ENCODE measurements at regions not wholly inside any gene's neighbourhood (a gene's known extent, or its start where the extent isn't known, plus 50 kb on each side); places are given as distances from the start of the nearest gene placed in this dataset.

DNA sequence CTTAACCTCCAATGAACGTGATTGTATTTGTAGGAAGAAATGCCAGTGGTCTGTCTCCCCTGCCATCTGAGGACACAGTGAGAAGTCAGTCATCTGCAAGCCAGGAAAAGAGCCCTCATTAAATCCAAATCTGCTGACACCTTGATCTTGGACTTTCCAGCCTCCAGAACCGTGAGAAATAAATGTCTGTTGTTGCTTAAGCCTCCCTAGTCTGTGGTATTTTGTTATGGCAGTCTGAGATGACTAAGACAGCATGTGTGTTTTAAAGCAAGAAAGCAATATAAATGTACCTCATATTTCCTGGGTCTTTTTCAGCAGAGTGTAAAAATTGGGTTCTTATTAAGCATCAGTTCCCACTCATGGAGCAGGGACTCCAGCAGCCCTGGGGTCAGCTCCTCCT is 177.9 kb upstream of the NLRP1 start:
- Histone ChIP-seq H3K4me1 (ENCODE audit: control insufficient read depth, extremely low read depth, insufficient read depth, low read length) (peaks cover 7% of the 10 kb centered on the region), H3K4me3 (ENCODE audit: control insufficient read depth in 2 of 3, extremely low read depth in 1 of 3, insufficient read depth in 2 of 3, low read depth in 1 of 3, low read length in 3 of 3) (no peak overlapping the region), H3K9me3 (ENCODE audit: control insufficient read depth, low read depth, low read length) (no peaks in the 10 kb centered on the region), H3K27ac (ENCODE audit: control insufficient read depth, insufficient read depth, low read length) (no peak overlapping the region), H3K4me2 (ENCODE audit: control insufficient read depth, extremely low read depth, insufficient read depth, low read depth, low read length) (no peak overlapping the region), H3K9me1 (ENCODE audit: control insufficient read depth, extremely low read depth, insufficient read depth, low read length) (no peaks in the 10 kb centered on the region), H4K20me1 (ENCODE audit: control insufficient read depth, extremely low read depth, insufficient read depth, low read length) (no peaks in the 10 kb centered on the region), H3K36me3 (ENCODE audit: control insufficient read depth in 2 of 2, extremely low read depth in 1 of 2, insufficient read depth in 2 of 2, low read length in 2 of 2) (no peaks in the 10 kb centered on the region), H2AFZ (ENCODE audit: control insufficient read depth, low read length) (no peak overlapping the region), H3K27me3 (ENCODE audit: control insufficient read depth, extremely low read depth, insufficient read depth, low read length) (peaks cover 66% of the 10 kb centered on the region), H3K9ac (ENCODE audit: control insufficient read depth, extremely low read depth, insufficient read depth, low read length) (no peak overlapping the region), H3K79me2 (ENCODE audit: control insufficient read depth, insufficient read depth, low read length) (no peaks in the 10 kb centered on the region)
- DNase-seq (ENCODE audit: low read depth, low spot score) (no peak), FAIRE-seq (no peak)
- dilution Hi-C loops (cut with MboI; ENCODE audit: extremely low pct_ligation_motif_present, low sequenced_read_pairs) = no loop called here
- TF ChIP-seq EZH2 (IDR thresholded peaks at IDR 0.05; ENCODE audit: low read length) = no peak
- TF ChIP-seq, protein P1, sequence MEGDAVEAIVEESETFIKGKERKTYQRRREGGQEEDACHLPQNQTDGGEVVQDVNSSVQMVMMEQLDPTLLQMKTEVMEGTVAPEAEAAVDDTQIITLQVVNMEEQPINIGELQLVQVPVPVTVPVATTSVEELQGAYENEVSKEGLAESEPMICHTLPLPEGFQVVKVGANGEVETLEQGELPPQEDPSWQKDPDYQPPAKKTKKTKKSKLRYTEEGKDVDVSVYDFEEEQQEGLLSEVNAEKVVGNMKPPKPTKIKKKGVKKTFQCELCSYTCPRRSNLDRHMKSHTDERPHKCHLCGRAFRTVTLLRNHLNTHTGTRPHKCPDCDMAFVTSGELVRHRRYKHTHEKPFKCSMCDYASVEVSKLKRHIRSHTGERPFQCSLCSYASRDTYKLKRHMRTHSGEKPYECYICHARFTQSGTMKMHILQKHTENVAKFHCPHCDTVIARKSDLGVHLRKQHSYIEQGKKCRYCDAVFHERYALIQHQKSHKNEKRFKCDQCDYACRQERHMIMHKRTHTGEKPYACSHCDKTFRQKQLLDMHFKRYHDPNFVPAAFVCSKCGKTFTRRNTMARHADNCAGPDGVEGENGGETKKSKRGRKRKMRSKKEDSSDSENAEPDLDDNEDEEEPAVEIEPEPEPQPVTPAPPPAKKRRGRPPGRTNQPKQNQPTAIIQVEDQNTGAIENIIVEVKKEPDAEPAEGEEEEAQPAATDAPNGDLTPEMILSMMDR (optimal IDR thresholded peaks at IDR 0.05 in 1 of 3, IDR thresholded peaks at IDR 0.05 in 1 of 3, conservative IDR thresholded peaks at IDR 0.05 in 1 of 3; ENCODE audit: extremely low read depth in 1 of 3, insufficient read depth in 2 of 3, low read length in 3 of 3) = no peak

DNA sequence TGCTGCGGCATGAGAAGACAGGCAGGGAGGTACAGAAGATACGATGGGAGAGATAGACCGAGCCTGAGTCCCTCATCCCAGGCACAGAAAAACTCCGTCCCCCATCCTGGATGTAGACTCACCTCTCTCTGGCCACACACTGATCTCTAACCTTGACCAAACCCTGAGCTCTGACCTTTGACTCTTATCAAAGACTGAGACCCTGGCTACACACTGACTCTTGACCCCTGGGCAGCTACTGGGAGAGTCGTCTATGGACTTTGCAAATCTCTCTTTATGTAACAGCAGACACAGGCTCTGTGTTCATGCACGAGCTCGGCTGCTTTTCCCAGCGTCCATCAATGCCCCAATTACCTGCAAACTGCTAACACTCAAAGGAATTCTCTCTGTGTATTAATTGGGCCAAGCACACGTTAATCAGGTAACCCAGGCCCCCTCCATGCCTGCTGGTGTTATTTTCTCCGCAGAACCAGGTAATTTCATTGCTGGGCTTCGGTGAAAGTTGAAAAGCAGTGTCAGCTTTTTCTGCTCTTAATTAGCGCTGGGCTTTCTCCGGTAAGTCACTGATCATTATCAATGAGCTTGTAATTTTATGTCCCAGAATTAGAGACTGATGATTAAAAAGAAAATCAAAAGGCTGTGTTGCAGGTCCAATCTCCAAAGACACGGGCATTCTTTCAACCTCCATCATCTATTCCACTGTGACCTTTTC is 179.4 kb upstream of the NLRP1 start:
- TF ChIP-seq, protein P1 (optimal IDR thresholded peaks at IDR 0.05 in 1 of 3, IDR thresholded peaks at IDR 0.05 in 1 of 3, conservative IDR thresholded peaks at IDR 0.05 in 1 of 3; ENCODE audit: extremely low read depth in 1 of 3, insufficient read depth in 2 of 3, low read length in 3 of 3) = no peak
- TF ChIP-seq EZH2 (IDR thresholded peaks at IDR 0.05; ENCODE audit: low read length) = no peak
- Histone ChIP-seq H4K20me1 (ENCODE audit: control insufficient read depth, extremely low read depth, insufficient read depth, low read length) (no peaks in the 10 kb centered on the region), H3K36me3 (ENCODE audit: control insufficient read depth in 2 of 2, extremely low read depth in 1 of 2, insufficient read depth in 2 of 2, low read length in 2 of 2) (no peaks in the 10 kb centered on the region), H2AFZ (ENCODE audit: control insufficient read depth, low read length) (no peak overlapping the region), H3K9me1 (ENCODE audit: control insufficient read depth, extremely low read depth, insufficient read depth, low read length) (no peaks in the 10 kb centered on the region), H3K9me3 (ENCODE audit: control insufficient read depth, low read depth, low read length) (no peaks in the 10 kb centered on the region), H3K27me3 (ENCODE audit: control insufficient read depth, extremely low read depth, insufficient read depth, low read length) (peaks cover 68% of the 10 kb centered on the region), H3K4me3 (ENCODE audit: control insufficient read depth in 2 of 3, extremely low read depth in 1 of 3, insufficient read depth in 2 of 3, low read depth in 1 of 3, low read length in 3 of 3) (no peak overlapping the region), H3K79me2 (ENCODE audit: control insufficient read depth, insufficient read depth, low read length) (no peaks in the 10 kb centered on the region), H3K9ac (ENCODE audit: control insufficient read depth, extremely low read depth, insufficient read depth, low read length) (no peak overlapping the region), H3K4me1 (ENCODE audit: control insufficient read depth, extremely low read depth, insufficient read depth, low read length) (peaks cover 7% of the 10 kb centered on the region), H3K4me2 (ENCODE audit: control insufficient read depth, extremely low read depth, insufficient read depth, low read depth, low read length) (no peak overlapping the region), H3K27ac (ENCODE audit: control insufficient read depth, insufficient read depth, low read length) (no peak overlapping the region)
- FAIRE-seq = no peak
- DNase-seq (ENCODE audit: low read depth, low spot score) = no peak
- dilution Hi-C loops (cut with MboI; ENCODE audit: extremely low pct_ligation_motif_present, low sequenced_read_pairs) = no loop called here

Measured in keratinocyte (primary cell).